Retinal pigment epithelial cell (primary cell): ENCODE measurements at regions not wholly inside any gene's neighbourhood (a gene's known extent, or its start where the extent isn't known, plus 50 kb on each side); places are given as distances from the start of the nearest gene placed in this dataset.

ENCODE experiments used
- DNase-seq: peaks from one replicate; pipeline ENCODE4 v3.0.0-alpha.2; 2010; ENCODE audit warnings: low read depth
- H3K4me3 ChIP-seq: 2 replicates; pipeline ENCODE4 v1.5.1; 2011; ENCODE audit warnings: mild to moderate bottlenecking, low read length, control low read depth, moderate library complexity
- CTCF ChIP-seq: conservative IDR thresholded peaks from 2 replicates; pipeline ENCODE4 v1.5.1; 2011; ENCODE audit warnings: low read depth, low read length, control low read depth, inconsistent platforms

- DNase-seq: no peak
- TF ChIP-seq CTCF: no peak
- H3K4me3 ChIP-seq: no peak overlapping the region
Observed at GRCh38 chr3:113051787-113052186, 61.0 kb downstream of the GTPBP8 start.

GRCh38 chr3:113053169-113053568, 62.4 kb downstream of the GTPBP8 start:
- no peak for TF ChIP-seq CTCF
- no peak overlapping the region for H3K4me3 ChIP-seq
- no peak for DNase-seq

GRCh38 chr3:113054552-113054951, 63.8 kb downstream of the GTPBP8 start:
- TF ChIP-seq CTCF: no peak
- no peak for DNase-seq
- no peak overlapping the region for H3K4me3 ChIP-seq

GRCh38 chr3:113055201-113055600, 64.4 kb downstream of the GTPBP8 start:
- no peak for TF ChIP-seq CTCF
- H3K4me3 ChIP-seq: no peak overlapping the region
- no peak for DNase-seq

GRCh38 chr3:113055961-113056360, 65.2 kb downstream of the GTPBP8 start:
- no peak for DNase-seq
- no peak overlapping the region for H3K4me3 ChIP-seq
- no peak for TF ChIP-seq CTCF

- TF ChIP-seq CTCF: no peak
- H3K4me3 ChIP-seq: no peak overlapping the region
- no peak for DNase-seq
Observed at GRCh38 chr3:113057117-113057516, 66.3 kb downstream of the GTPBP8 start.

GRCh38 chr3:113058188-113058587, 67.4 kb downstream of the GTPBP8 start:
- H3K4me3 ChIP-seq: no peak overlapping the region
- TF ChIP-seq CTCF: no peak

More at GRCh38 chr3:113058188-113058587, 67.4 kb downstream of the GTPBP8 start:
- no peak for DNase-seq
